ENCODE measurements at regions not wholly inside any gene's neighbourhood (a gene's known extent, or its start where the extent isn't known, plus 50 kb on each side); places are given as distances from the start of the nearest gene placed in this dataset.
"Not testable (repeated sequence)": the region's sequence is repeated elsewhere in the genome, so short reads cannot be mapped to it uniquely, and the experiment has no call there.

- Mint-ChIP-seq H3K36me3 (no peaks in the 10 kb centered on the region), H3K27me3 (ENCODE audit: low read depth in 3 of 3) (no peaks in the 10 kb centered on the region), H3K9me3 (peaks cover 0 to 11% (median 0%) of the 10 kb centered on the region in 6 donors), H3K4me1 (no peaks in the 10 kb centered on the region), H3K4me3 (no peak overlapping the region), H3K27ac (no peak overlapping the region)
- DNase-seq, result no peak
These were observed 647.4 kb downstream of the NR2F2 start for GRCh38 chr15:96977886-96978285.

DNA sequence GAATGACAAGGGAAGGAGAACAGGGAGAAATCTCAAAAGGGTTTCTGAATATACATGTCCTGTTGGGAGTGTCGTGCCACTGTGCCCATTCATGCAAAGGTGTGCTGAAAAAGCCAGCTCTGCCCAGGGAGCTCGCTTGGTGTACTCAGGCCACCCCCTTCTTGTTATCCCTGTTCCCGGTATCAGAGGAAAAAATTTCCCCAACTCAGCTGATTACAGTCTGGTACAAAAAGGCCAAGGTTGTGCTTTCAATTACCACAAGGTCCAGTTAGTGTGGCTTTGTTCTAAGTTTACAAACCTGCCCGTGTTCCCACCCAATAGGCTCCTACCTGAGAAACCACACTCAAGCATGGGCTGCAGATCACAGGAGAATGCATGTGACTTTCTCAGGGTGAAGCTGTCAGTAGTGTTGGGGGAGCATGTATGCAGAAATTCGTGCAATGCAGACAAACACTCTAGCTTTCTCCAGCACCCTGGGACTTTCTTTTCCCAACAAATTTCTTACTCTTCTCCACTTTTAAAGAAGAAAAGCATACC is 648.5 kb downstream of the NR2F2 start:
- no peak overlapping the region for H3K4me3 Mint-ChIP-seq
- H3K4me1 Mint-ChIP-seq, result no peaks in the 10 kb centered on the region
- peak overlapping the region in 1 of 6 donors; percentile 2 for H3K27ac Mint-ChIP-seq
- no peaks in the 10 kb centered on the region for H3K36me3 Mint-ChIP-seq
- no peak for DNase-seq
- peaks cover 0 to 5% (median 0%) of the 10 kb centered on the region in 6 donors for H3K9me3 Mint-ChIP-seq
- no peaks in the 10 kb centered on the region for H3K27me3 Mint-ChIP-seq (ENCODE audit: low read depth in 3 of 3)

GRCh38 chr15:96984121-96984671 is 653.7 kb downstream of the NR2F2 start:
- not testable (repeated sequence) for H3K27me3 Mint-ChIP-seq (ENCODE audit: low read depth in 3 of 3); H3K27ac Mint-ChIP-seq; H3K4me1 Mint-ChIP-seq; H3K36me3 Mint-ChIP-seq; H3K4me3 Mint-ChIP-seq; DNase-seq
- peaks cover 0 to 16% (median 3%) of the 10 kb centered on the region in 6 donors for H3K9me3 Mint-ChIP-seq

- DNase-seq, result no peak
- H3K27me3 Mint-ChIP-seq (ENCODE audit: low read depth in 3 of 3), result peaks cover 0 to 2% (median 0%) of the 10 kb centered on the region in 3 donors
- no peak overlapping the region for H3K4me3 Mint-ChIP-seq
- H3K27ac Mint-ChIP-seq, result no peak overlapping the region
- H3K9me3 Mint-ChIP-seq, result peaks cover 0 to 9% (median 4%) of the 10 kb centered on the region in 6 donors
- H3K36me3 Mint-ChIP-seq, result peaks cover 0 to 3% (median 0%) of the 10 kb centered on the region in 3 donors
- no peaks in the 10 kb centered on the region for H3K4me1 Mint-ChIP-seq
These were observed 662.3 kb downstream of the NR2F2 start for GRCh38 chr15:96992817-96993216.

GRCh38 chr15:96997538-96997937 is 667.0 kb downstream of the NR2F2 start:
- no peaks in the 10 kb centered on the region for H3K27me3 Mint-ChIP-seq (ENCODE audit: low read depth in 3 of 3)
- H3K27ac Mint-ChIP-seq, result no peak overlapping the region
- peaks cover 0 to 4% (median 0%) of the 10 kb centered on the region in 6 donors for H3K9me3 Mint-ChIP-seq
- no peak overlapping the region for H3K4me3 Mint-ChIP-seq
- H3K4me1 Mint-ChIP-seq, result no peaks in the 10 kb centered on the region
- no peaks in the 10 kb centered on the region for H3K36me3 Mint-ChIP-seq
- DNase-seq, result no peak

GRCh38 chr15:97009031-97009431 is 678.5 kb downstream of the NR2F2 start:
- Mint-ChIP-seq H3K9me3 (peaks cover 0 to 2% (median 0%) of the 10 kb centered on the region in 6 donors), H3K4me3 (no peak overlapping the region), H3K36me3 (no peaks in the 10 kb centered on the region), H3K4me1 (no peaks in the 10 kb centered on the region), H3K27ac (no peak overlapping the region), H3K27me3 (ENCODE audit: low read depth in 3 of 3) (peaks cover 0 to 2% (median 2%) of the 10 kb centered on the region in 3 donors)
- DNase-seq, result no peak

DNA sequence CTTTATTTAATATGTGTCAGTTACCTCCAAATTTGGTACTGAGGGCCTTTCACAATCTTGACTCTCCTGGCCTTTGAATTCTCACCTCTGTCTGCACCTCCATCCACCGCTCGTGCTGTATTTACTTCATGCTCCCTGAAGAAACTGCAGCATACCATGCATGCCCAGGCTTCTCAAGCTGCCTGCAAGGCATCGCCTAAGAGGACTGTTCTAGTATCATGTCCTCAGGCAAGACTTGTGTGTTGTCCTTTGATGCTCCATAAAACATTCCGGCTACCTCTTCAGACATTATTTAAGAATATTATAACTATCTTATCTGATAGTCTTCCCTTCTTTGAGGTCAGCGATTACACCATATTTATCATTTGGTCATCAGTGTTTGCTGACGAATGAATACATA is 682.5 kb downstream of the NR2F2 start:
- no peak for DNase-seq
- no peaks in the 10 kb centered on the region for H3K4me1 Mint-ChIP-seq
- peaks cover 0 to 2% (median 2%) of the 10 kb centered on the region in 3 donors for H3K27me3 Mint-ChIP-seq (ENCODE audit: low read depth in 3 of 3)
- no peak overlapping the region for H3K27ac Mint-ChIP-seq
- no peaks in the 10 kb centered on the region for H3K36me3 Mint-ChIP-seq
- no peak overlapping the region for H3K4me3 Mint-ChIP-seq
- peaks cover 0 to 2% (median 0%) of the 10 kb centered on the region in 6 donors for H3K9me3 Mint-ChIP-seq

DNA sequence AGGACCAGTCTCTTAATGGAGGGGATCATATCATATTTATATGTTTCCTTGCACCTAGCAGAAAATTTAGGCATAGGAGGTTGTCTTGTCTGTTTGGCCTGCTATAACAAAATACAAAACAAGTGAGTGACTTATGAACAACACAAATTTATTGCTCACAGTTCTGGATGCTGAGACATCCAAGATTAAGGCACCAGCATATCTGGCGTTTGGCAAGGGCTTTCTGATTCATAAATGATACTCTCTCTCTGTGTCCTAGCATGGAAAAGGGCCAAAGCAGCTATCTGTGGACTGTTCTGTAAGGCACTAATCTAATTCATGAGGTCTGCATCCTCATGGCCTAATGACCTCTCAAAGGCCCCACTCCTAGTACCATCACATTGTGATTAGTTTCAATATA is 683.0 kb downstream of the NR2F2 start:
- Mint-ChIP-seq H3K4me3 (no peak overlapping the region), H3K9me3 (peaks cover 0 to 2% (median 0%) of the 10 kb centered on the region in 6 donors)

DNA sequence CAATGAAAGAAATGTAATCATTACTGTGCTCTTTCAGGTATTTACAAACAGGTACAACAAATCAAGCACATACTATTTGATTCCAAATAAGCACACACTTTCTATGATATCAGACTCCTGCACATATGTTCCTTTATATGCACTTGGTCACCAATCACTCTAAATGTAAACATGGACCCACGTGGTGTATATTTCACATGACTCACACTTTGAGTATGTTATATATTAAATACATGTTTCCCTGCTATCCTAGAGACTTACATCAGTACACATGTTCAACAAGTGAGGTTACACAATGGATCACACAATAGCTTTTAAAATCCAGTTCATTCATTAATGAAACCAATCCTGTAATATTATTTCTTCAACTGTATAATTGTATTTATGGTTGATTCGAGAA is 683.5 kb downstream of the NR2F2 start:
- Mint-ChIP-seq H3K27me3 (ENCODE audit: low read depth in 3 of 3) (peaks cover 0 to 2% (median 2%) of the 10 kb centered on the region in 3 donors), H3K9me3 (peaks cover 0 to 2% (median 0%) of the 10 kb centered on the region in 6 donors)

More for the DNA sequence above, 683.0 kb downstream of the NR2F2 start:
- Mint-ChIP-seq H3K36me3 (no peaks in the 10 kb centered on the region), H3K27ac (no peak overlapping the region), H3K4me1 (no peaks in the 10 kb centered on the region), H3K27me3 (ENCODE audit: low read depth in 3 of 3) (peaks cover 0 to 2% (median 2%) of the 10 kb centered on the region in 3 donors)
- no peak for DNase-seq

GRCh38 chr15:97023488-97023844 is 693.0 kb downstream of the NR2F2 start:
- Mint-ChIP-seq H3K9me3 (peaks cover 0 to 17% (median 3%) of the 10 kb centered on the region in 6 donors), H3K4me1 (no peaks in the 10 kb centered on the region), H3K4me3 (no peak overlapping the region)

More for the DNA sequence above, 683.5 kb downstream of the NR2F2 start:
- Mint-ChIP-seq H3K36me3 (no peaks in the 10 kb centered on the region), H3K4me1 (no peaks in the 10 kb centered on the region), H3K4me3 (no peak overlapping the region), H3K27ac (no peak overlapping the region)
- DNase-seq, result no peak

DNA sequence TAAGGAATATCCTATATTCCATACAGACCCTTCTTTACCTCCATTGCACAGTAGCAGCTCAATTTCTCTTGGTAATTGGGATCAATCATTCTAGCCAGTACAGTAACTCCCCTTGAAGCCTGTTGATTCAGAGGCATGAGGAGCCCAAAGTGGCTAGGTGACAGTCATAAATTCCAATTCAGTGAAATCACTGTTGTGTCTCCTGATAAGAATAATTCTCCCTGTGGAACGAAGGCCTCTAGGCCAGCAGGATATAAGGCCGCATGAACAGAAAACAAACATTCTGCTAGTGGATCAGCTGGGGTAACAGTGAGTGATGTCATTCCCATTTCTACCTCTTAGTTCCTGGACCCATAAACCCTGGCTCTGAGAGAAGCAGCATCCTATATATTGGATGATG is 696.3 kb downstream of the NR2F2 start:
- no peak overlapping the region for H3K27ac Mint-ChIP-seq
- H3K9me3 Mint-ChIP-seq, result peaks cover 0 to 13% (median 5%) of the 10 kb centered on the region in 6 donors
- DNase-seq, result no peak
- no peaks in the 10 kb centered on the region for H3K4me1 Mint-ChIP-seq
- no peak overlapping the region for H3K4me3 Mint-ChIP-seq
- no peaks in the 10 kb centered on the region for H3K36me3 Mint-ChIP-seq
- H3K27me3 Mint-ChIP-seq (ENCODE audit: low read depth in 3 of 3), result peaks cover 0 to 2% (median 1%) of the 10 kb centered on the region in 3 donors

More at GRCh38 chr15:97023488-97023844, 693.0 kb downstream of the NR2F2 start:
- H3K36me3 Mint-ChIP-seq, result no peaks in the 10 kb centered on the region
- no peak for DNase-seq
- no peaks in the 10 kb centered on the region for H3K27me3 Mint-ChIP-seq (ENCODE audit: low read depth in 3 of 3)
- no peak overlapping the region for H3K27ac Mint-ChIP-seq

DNA sequence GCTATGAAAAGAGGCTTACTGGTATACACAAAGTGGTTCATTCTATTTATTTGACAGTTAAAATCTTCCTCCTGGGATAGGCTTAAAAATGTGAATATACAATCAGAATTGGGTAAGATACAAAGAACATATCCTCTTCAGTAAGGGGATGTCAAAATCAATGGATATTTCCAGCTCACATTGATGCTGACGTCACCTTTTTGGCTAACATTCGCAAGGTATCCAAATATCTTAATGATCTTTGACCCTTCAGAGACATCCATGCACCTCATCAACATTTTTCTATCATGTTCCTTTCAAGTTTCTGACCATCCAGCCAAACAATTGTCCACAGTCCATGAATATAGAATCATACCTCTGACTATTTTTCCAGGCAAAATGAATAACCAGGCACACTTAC is 697.3 kb downstream of the NR2F2 start:
- H3K27ac Mint-ChIP-seq, result no peak overlapping the region
- peaks cover 4 to 14% (median 5%) of the 10 kb centered on the region in 6 donors for H3K9me3 Mint-ChIP-seq
- no peaks in the 10 kb centered on the region for H3K36me3 Mint-ChIP-seq
- H3K4me3 Mint-ChIP-seq, result no peak overlapping the region
- H3K4me1 Mint-ChIP-seq, result no peaks in the 10 kb centered on the region
- H3K27me3 Mint-ChIP-seq (ENCODE audit: low read depth in 3 of 3), result peaks cover 0 to 2% (median 1%) of the 10 kb centered on the region in 3 donors
- DNase-seq, result no peak

DNA sequence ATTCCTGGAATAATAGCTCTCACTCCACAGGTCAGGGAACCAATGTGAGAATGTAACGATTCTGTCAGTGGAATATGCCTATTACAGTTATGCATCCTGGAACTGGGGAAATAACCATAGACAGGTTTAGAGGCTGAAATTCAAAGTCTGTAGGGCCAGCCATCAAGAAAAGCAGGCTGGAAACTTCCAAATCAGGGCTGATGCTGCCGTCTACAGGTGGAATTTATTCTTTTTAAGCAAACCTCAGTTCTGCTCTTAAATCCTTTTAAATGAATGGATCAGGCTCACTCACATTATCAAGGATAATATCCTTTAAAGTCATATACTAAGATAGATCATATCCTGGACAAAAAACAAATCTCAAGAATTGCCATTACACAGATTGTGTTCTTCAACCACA is 699.8 kb downstream of the NR2F2 start:
- Mint-ChIP-seq H3K27me3 (ENCODE audit: low read depth in 3 of 3) (peaks cover 0 to 2% (median 1%) of the 10 kb centered on the region in 3 donors), H3K36me3 (no peaks in the 10 kb centered on the region), H3K4me1 (no peaks in the 10 kb centered on the region), H3K9me3 (peaks cover 2 to 14% (median 5%) of the 10 kb centered on the region in 6 donors), H3K27ac (no peak overlapping the region), H3K4me3 (no peak overlapping the region)
- DNase-seq, result no peak

GRCh38 chr15:97036301-97036700 is 705.8 kb downstream of the NR2F2 start:
- Mint-ChIP-seq H3K9me3 (peaks cover under 1 to 11% (median 5%) of the 10 kb centered on the region in 6 donors), H3K27me3 (ENCODE audit: low read depth in 3 of 3) (no peaks in the 10 kb centered on the region), H3K4me3 (no peak overlapping the region), H3K4me1 (no peaks in the 10 kb centered on the region), H3K27ac (no peak overlapping the region), H3K36me3 (no peaks in the 10 kb centered on the region)
- no peak for DNase-seq

DNA sequence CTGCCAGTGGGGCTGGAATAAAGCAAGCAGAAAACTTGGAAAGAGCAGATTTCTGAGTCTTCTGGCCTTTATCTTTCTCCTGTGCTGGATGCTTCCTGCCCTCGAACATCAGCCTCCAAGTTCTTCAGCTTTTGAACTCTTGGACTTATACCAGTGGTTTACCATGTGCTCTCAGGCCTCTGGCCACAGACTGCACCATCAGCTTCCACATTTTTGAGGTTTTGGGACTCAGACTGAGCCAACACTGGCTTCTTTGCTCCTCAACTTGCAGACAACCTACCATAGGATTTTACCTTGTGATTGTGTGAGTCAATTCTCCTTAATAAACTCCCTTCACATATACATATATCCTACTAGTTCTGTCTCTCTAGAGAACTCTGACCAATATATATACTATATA is 706.6 kb downstream of the NR2F2 start:
- H3K36me3 Mint-ChIP-seq, result no peaks in the 10 kb centered on the region
- no peaks in the 10 kb centered on the region for H3K27me3 Mint-ChIP-seq (ENCODE audit: low read depth in 3 of 3)
- peaks cover 0 to 11% (median 3%) of the 10 kb centered on the region in 6 donors for H3K9me3 Mint-ChIP-seq
- no peak overlapping the region for H3K27ac Mint-ChIP-seq
- no peak for DNase-seq
- no peak overlapping the region for H3K4me3 Mint-ChIP-seq
- no peaks in the 10 kb centered on the region for H3K4me1 Mint-ChIP-seq

Measured in immature natural killer cell (primary cell).